ENCODE measurements at regions not wholly inside any gene's neighbourhood (a gene's known extent, or its start where the extent isn't known, plus 50 kb on each side); places are given as distances from the start of the nearest gene placed in this dataset.

GRCh38 chr22:47374901-47375575, 612.6 kb downstream of the TBC1D22A start:
- DNase-seq (ENCODE audit: low spot score): no peak

DNA sequence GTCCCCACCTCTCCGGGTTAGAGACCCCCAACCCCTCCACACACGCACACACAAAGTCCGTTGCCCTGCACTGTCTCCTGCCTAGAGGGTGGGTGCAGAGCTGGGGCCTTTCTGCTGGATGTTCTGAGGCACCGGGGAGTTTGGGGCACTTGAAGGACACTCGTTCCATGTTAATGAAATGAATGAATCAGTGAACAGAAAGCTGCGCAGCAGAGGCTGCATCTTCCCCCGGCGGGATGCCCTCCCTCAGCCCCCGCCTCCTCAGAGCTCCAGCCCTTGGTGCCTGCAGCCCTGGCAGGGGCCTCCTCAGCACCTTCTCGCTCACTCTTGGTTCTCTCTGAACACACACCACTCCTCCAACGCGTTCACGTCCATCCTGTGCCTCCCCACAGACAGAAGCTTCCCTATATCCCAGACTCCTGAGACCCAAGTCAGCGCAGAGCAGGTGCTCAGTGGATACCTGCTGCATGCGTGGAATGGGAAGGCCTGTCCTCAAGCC, 611.9 kb downstream of the TBC1D22A start:
- DNase-seq (ENCODE audit: low spot score): no peak

DNA sequence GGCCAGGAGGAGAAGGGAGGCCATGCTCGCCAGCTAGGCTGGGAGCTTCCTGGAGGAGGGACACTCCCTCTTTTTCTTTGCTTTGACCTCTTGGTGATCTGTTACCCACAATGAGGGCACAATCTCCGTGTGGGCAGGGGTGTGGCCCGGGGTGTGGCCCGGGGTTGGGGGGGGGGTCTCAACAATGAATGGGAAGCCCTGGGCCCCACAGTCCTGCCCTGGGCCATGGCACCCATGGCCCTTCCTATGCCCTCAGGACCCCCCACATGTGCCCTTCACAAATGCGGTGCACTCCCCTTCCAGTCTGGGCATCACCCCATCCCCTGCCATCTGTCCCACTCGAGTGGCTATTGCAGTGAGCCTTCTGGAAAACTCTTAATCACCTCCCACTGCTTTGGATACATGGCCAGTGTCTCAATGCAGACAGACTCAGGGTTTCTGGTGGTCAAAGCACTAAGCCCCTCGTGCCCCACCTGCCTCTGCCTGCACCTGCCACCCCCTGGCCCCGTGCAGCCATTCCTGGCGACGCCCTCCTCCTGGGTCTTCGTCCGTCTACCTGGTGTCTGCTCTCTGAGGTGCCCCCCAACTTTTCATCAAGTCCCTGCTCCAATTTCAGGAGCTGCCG, 611.3 kb downstream of the TBC1D22A start:
- no peak for DNase-seq (ENCODE audit: low spot score)

DNA sequence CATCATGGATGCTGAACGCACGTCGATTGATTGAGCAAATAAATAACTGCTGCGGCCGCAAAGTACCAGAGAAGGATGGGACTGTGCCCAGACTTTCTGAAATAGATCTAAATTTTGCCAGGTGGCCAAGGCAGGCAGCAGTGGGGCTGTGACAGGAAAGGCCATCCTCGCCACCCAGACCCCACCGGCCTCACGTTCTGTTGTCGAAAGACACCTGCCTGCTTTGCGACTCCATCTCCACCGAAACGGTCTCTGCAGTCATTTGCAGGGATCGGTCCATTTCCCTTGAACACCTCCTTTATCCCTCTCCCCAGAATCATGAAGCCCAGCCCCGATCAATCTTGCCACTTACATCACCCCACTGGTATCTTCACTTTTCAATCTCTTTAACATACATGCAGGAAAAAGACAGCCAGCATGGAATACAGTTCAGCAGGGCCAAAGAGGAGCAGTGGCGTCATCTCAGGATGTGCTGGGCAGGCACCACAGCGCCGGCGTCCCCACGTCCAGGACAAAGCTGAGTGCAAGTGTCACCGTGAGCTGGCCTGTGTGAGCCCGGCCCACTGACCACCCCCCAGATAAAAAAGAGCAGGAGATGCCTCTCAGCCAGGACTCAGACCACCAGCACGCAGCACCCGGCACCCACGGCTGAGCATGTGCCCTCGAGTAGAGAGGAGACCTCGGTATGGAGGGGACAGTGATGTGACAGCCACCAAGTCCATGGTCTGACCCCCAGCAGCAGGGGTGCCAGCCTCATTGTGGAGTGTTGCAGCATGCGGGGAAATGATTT, 610.3 kb downstream of the TBC1D22A start:
- DNase-seq (ENCODE audit: low spot score): no peak

DNA sequence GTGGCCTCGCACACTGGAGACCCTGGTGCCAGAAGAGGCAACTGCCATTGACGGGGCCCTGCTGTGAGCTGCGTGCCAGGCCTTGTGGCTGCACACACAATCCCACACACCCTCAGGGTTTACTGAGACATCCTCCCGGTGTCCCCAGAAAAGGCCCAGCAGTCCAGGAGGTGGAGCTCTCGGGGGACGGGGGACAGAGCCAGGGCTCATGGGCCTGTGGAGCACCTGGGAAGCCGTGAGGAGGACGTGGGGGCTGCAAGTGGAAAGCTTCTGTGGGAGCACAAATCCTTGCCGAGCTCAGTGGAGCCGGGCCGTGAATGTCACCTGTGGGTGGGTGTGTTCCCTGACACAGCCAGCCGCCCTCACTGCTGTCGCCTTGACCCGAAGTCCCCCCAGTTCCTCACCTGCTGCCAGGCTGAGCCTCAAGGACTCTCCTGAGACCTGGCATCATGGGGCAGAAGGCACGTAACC, 609.7 kb downstream of the TBC1D22A start:
- DNase-seq (ENCODE audit: low spot score): no peak

DNA sequence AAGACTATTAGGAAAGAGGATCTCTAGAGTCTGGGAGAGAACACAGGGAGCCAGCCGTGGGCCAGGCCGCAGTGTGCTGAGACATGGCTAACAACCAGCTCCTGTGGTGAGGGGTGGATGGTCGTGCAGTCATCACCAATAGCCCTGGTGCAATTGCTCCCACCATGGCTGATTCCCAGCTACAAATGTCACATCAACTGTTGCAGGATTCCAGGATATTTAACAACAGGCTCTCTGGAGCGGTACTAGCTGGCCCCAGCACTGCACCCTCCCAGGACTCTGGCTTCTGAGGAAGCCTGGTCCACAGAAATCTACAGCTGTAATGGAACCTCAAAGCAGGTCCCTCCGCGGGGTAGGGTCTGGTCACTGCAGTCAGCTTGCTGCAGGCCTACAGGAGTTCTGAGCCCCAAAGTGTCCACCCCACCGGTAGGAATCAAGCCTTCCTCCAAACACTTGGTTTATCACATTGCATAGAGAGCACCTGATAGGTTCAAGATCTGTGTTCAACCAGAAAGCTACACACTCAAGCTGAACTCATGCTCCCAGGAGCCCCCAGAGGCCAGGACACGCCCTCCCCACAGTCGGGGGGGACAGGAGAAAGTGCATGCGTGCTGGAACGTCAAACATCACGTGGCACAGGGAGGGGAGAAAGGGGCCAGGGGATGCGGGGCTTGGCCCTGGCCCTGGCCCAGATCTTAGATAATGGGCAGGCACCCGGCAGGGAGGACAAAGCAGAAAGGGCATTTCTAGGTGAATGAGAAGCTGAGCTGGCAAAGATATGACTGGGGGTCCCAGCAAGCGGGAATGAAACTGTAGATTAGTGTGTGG, 609.0 kb downstream of the TBC1D22A start:
- DNase-seq (ENCODE audit: low spot score): no peak

- DNase-seq (ENCODE audit: low spot score): no peak
Measured at GRCh38 chr22:47370448-47371262, 608.2 kb downstream of the TBC1D22A start.

- no peak for DNase-seq (ENCODE audit: low spot score)
Measured at GRCh38 chr22:47369431-47370015, 607.1 kb downstream of the TBC1D22A start.

GRCh38 chr22:47369020-47369419, 606.6 kb downstream of the TBC1D22A start:
- no peak for DNase-seq (ENCODE audit: low spot score)

GRCh38 chr22:47367993-47368945, 605.8 kb downstream of the TBC1D22A start:
- DNase-seq (ENCODE audit: low spot score): no peak

- DNase-seq (ENCODE audit: low spot score): no peak
Measured at GRCh38 chr22:47367107-47367690, 604.7 kb downstream of the TBC1D22A start.

GRCh38 chr22:47366026-47366767, 603.7 kb downstream of the TBC1D22A start:
- DNase-seq (ENCODE audit: low spot score): no peak

GRCh38 chr22:47361247-47361646, 598.8 kb downstream of the TBC1D22A start:
- no peak for DNase-seq (ENCODE audit: low spot score)

GRCh38 chr22:47357493-47357892, 595.0 kb downstream of the TBC1D22A start:
- DNase-seq (ENCODE audit: low spot score): no peak

- DNase-seq (ENCODE audit: low spot score): no peak
Measured at GRCh38 chr22:47357086-47357485, 594.6 kb downstream of the TBC1D22A start.

- DNase-seq (ENCODE audit: low spot score): no peak
Measured at GRCh38 chr22:47356511-47357011, 594.1 kb downstream of the TBC1D22A start.

DNA sequence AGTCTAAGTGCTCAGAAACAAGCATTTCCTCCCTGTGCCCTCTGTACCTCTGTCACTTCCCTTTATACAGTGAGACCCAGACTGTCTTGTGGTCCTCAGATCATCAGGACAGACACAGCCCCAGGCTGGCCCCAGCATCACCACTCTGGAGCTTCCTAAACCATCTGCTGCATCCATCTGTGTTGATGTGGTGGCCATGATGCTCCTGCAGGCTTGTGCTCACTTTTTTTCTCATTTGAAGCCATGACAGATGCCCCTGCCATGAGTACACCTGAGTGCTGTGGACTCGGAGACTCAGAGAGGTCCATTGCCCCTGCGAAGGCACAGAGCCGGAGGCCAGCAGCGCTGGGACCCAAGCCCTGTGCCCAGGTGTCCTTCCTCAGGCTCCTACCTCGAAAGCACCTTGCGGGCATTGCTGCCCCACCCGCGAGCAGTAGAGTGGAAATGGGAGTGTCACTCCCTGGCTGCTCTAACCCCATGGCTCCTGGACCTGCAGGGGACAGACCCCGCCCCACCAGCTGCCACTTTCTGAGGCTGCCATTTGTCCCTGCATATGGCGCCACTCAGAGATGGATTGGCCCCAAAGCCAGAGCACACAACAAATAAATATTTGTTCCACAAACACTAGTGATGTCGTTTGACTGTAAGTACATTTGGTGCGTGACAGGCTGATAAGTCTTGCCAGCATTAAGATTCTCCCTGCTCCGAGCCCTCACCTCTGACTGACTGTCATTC, 593.5 kb downstream of the TBC1D22A start:
- DNase-seq (ENCODE audit: low spot score): no peak

- no peak for DNase-seq (ENCODE audit: low spot score)
Measured at GRCh38 chr22:47355388-47355725, 592.9 kb downstream of the TBC1D22A start.

Data from AG08395 (cell line).